ENCODE measurements at regions not wholly inside any gene's neighbourhood (a gene's known extent, or its start where the extent isn't known, plus 50 kb on each side); places are given as distances from the start of the nearest gene placed in this dataset.

GRCh38 chr7:16958724-16959123 lies 76.9 kb upstream of the AGR3 start:
- H3K4me1 Mint-ChIP-seq, result no peaks in the 10 kb centered on the region
- TF ChIP-seq EZH2 (IDR thresholded peaks at IDR 0.05; ENCODE audit: borderline replicate concordance, insufficient read depth, low read depth, low read length, poor library complexity, severe bottlenecking) (no peak), CTCF (IDR thresholded peaks at IDR 0.05) (no peak)
- no CpG with 5 or more reads among the region's 1 CpG for WGBS (ENCODE audit: insufficient coverage)
- H3K27me3 Mint-ChIP-seq, result no peaks in the 10 kb centered on the region
- Histone ChIP-seq H3K4me3 (ENCODE audit: control extremely low read depth in 1 of 5, extremely low read depth in 1 of 5, insufficient read depth in 1 of 5, low read depth in 2 of 5, low read length in 4 of 5) (no peak overlapping the region), H2AFZ (ENCODE audit: insufficient read depth, low read depth, low read length, poor library complexity, severe bottlenecking) (no peak overlapping the region), H3K36me3 (replicated peaks in 1 of 2; ENCODE audit: control extremely low read depth in 1 of 2, control insufficient read depth in 1 of 2, extremely low read depth in 1 of 2, insufficient read depth in 2 of 2, low read length in 1 of 2) (no peaks in the 10 kb centered on the region), H3K79me2 (ENCODE audit: control insufficient read depth, insufficient read depth, low read length) (no peaks in the 10 kb centered on the region), H3K27me3 (replicated peaks in 1 of 4; ENCODE audit: control extremely low read depth in 1 of 4, control insufficient read depth in 3 of 4, insufficient read depth in 4 of 4, low read length in 3 of 4) (no peaks in the 10 kb centered on the region), H3K9me3 (ENCODE audit: control extremely low read depth in 1 of 3, control insufficient read depth in 2 of 3, insufficient read depth in 1 of 3, low read length in 2 of 3) (no peaks in the 10 kb centered on the region), H3K27ac (ENCODE audit: low read length in 2 of 2) (no peak overlapping the region), H3K4me2 (replicated peaks; ENCODE audit: low read depth, low read length, poor library complexity, severe bottlenecking) (no peak overlapping the region), H4K20me1 (ENCODE audit: control insufficient read depth, insufficient read depth, low read length, poor library complexity, severe bottlenecking) (no peaks in the 10 kb centered on the region), H3K9ac (ENCODE audit: low read length) (no peak overlapping the region), H3K4me1 (ENCODE audit: control insufficient read depth in 2 of 2, insufficient read depth in 2 of 2, low read length in 2 of 2) (no peaks in the 10 kb centered on the region)
- H3K4me3 Mint-ChIP-seq, result no peak overlapping the region
- no peak overlapping the region for H3K27ac Mint-ChIP-seq
- peaks cover 3% of the 10 kb centered on the region for H3K9me3 Mint-ChIP-seq (ENCODE audit: insufficient read depth)
- ChIA-PET CTCF (no interaction called here), POLR2A (no interaction called here)
- intact Hi-C loops (cut with micrococcal nuclease), result no loop called here
- ATAC-seq (ENCODE audit: low read depth) (no peak), DNase-seq (no peak)

GRCh38 chr7:16960337-16960965 lies 78.7 kb upstream of the AGR3 start:
- no peaks in the 10 kb centered on the region for H3K9me3 ChIP-seq (ENCODE audit: control extremely low read depth in 1 of 3, control insufficient read depth in 2 of 3, insufficient read depth in 1 of 3, low read length in 2 of 3)
- H3K4me1 ChIP-seq (ENCODE audit: control insufficient read depth in 2 of 2, insufficient read depth in 2 of 2, low read length in 2 of 2), result no peaks in the 10 kb centered on the region
- intact Hi-C loops (cut with micrococcal nuclease), result no loop called here
- WGBS (ENCODE audit: insufficient coverage), result 83% methylated on average over 1 of the region's 1 CpG
- H4K20me1 ChIP-seq (ENCODE audit: control insufficient read depth, insufficient read depth, low read length, poor library complexity, severe bottlenecking), result no peaks in the 10 kb centered on the region
- Mint-ChIP-seq H3K27me3 (no peaks in the 10 kb centered on the region), H3K4me3 (no peak overlapping the region), H3K9me3 (ENCODE audit: insufficient read depth) (peaks cover 3% of the 10 kb centered on the region), H3K4me1 (no peaks in the 10 kb centered on the region), H3K27ac (no peak overlapping the region)
- H3K36me3 ChIP-seq (replicated peaks in 1 of 2; ENCODE audit: control extremely low read depth in 1 of 2, control insufficient read depth in 1 of 2, extremely low read depth in 1 of 2, insufficient read depth in 2 of 2, low read length in 1 of 2), result no peaks in the 10 kb centered on the region
- H3K4me2 ChIP-seq (replicated peaks; ENCODE audit: low read depth, low read length, poor library complexity, severe bottlenecking), result no peak overlapping the region
- no peaks in the 10 kb centered on the region for H3K79me2 ChIP-seq (ENCODE audit: control insufficient read depth, insufficient read depth, low read length)
- H3K27ac ChIP-seq (ENCODE audit: low read length in 2 of 2), result no peak overlapping the region
- ChIA-PET CTCF (no interaction called here), POLR2A (no interaction called here)
- ATAC-seq (ENCODE audit: low read depth) (no peak), DNase-seq (no peak)
- no peak overlapping the region for H3K9ac ChIP-seq (ENCODE audit: low read length)
- TF ChIP-seq CTCF (IDR thresholded peaks at IDR 0.05), result no peak
- TF ChIP-seq EZH2 (IDR thresholded peaks at IDR 0.05; ENCODE audit: borderline replicate concordance, insufficient read depth, low read depth, low read length, poor library complexity, severe bottlenecking), result no peak
- H2AFZ ChIP-seq (ENCODE audit: insufficient read depth, low read depth, low read length, poor library complexity, severe bottlenecking), result no peak overlapping the region
- no peaks in the 10 kb centered on the region for H3K27me3 ChIP-seq (replicated peaks in 1 of 4; ENCODE audit: control extremely low read depth in 1 of 4, control insufficient read depth in 3 of 4, insufficient read depth in 4 of 4, low read length in 3 of 4)
- no peak overlapping the region for H3K4me3 ChIP-seq (ENCODE audit: control extremely low read depth in 1 of 5, extremely low read depth in 1 of 5, insufficient read depth in 1 of 5, low read depth in 2 of 5, low read length in 4 of 5)

Measured in B cell (primary cell).